ENCODE measurements at regions not wholly inside any gene's neighbourhood (a gene's known extent, or its start where the extent isn't known, plus 50 kb on each side); places are given as distances from the start of the nearest gene placed in this dataset.
A peak's percentile ranks its signal among the peaks of the same experiment; 100 is the strongest.

DNA sequence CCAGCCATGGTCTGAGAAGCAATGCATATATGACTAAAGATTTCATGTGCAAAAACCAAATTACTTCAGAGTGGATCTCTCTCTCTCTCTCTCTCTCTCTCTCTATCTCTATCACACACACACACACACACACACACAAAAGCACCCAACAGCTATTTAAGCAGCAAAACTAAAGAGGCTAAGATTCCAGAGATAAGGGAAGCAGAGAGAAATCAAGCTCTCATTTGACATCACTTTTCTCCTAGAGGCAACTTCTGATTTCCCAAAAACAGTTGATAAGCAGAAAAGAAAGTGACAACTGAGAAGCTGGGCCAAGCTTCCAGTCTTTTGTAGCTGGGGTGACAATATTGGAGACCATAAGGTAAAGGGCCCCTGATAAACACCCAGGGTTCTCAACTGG, 526.0 kb upstream of the NR2F2 start:
- DNase-seq = no peak

- DNase-seq = no peak
Measured at GRCh38 chr15:95812491-95812890, 518.0 kb upstream of the NR2F2 start.

DNA sequence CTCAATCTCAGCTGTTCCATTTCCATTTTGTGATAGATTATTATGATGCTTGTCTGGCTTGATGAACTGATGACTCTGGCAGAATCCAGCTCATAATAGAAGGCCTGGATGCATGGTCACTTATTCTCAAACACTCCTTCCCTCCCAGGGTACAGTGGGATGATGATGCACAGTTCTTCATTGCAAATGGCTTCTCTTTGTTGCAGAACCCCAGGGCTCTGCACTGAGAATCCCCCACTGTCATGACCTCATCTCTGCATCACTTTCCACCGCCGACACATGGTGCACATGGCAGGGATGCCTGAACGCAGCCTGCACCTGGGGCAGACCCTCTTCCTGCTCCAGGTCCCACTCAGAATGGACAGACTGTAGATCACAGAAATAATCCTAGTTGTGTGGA, 515.6 kb upstream of the NR2F2 start:
- no peak for DNase-seq

DNA sequence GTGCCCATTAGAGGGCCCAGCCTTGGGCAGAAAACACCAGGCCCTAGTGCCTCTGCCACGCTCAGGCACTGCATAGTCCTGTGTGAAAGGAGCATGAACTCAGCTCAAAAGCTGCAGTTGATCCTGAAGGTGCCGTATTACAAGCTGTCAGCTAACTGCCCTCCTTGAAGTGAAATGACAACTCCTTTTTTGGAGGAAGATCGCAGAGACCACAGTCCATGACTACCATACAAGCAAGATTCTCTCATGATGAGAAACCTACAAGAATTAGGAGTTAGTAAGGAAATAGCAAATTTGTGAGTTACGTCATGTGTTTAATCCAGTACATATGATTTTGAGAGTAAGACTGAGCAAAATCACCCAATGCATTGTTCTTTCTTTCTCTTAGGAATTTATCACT, 513.9 kb upstream of the NR2F2 start:
- DNase-seq = no peak

DNA sequence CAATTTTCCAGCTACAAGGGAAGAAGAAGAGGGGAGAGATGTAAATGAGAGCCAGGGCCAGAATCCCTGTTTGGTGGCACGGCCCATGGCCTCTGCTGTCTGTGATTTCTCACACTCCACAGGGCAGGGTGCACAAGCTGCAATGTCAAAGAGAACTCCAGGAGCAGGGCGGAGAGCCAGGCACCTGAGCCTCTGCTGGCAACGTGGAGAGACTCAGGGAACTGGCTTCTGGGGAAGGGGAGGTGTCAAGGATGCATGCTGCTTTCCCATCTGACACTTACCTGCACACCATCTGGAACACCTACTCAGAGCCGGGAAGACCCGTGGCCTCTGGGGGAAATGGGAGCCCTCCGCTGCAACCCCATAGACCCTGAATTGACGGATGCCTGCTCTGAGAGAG, 507.5 kb upstream of the NR2F2 start:
- DNase-seq = no peak

DNA sequence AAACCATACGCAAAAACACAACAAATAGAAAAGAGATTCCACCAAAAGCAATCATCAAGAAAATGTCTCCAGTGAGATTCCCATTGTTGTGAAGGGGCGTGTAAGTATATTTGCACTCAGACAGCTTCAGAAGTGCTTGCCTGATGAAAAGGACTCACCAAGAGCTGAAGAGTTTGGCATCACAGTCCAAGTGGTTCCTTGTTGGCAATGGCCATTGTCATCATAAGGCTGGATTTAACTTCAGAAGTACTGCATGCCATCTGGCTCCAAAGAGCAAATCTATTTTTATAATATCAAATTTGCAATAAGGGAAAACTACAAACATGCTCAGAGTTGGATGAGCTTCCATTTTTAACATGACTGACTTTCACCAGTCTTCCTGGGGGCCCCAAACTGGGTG, 505.3 kb upstream of the NR2F2 start:
- DNase-seq = no peak

- no peak for DNase-seq
Measured at GRCh38 chr15:95825671-95826411, 504.7 kb upstream of the NR2F2 start.

DNA sequence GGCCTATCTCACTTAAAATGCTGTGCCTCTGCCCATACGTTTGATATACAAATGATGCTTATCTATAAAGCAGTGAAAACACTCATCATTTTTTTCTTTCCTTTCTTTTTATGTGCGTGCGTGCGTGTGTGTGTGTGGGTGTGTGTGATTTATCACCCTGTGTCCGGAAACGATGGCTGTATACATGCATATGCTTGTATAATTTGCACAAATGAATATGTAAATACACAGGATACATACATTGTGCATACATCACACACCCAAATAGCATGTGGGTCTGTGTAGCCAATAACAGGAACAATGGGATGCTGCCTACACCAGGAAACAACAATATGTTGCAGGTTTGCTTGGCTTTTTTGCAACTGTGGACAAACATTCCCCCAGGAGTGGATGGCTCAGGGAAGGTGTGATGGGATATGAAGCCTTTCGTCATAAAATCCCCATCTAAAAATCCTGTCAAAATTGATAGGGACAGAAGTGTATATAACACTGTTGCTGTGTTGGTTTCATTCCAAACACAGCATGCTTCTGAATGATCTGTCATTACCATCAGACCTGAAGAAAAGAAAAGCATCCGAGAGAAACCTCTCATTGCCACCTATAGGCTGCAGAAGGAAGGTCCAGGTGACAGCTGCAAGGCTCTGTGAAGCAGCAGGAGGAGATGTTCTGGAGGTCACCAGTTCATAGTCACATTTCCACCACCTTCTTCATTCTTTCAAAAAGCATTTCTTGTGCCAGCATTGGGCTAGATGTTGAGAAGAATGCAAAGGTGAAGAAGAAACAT, 503.9 kb upstream of the NR2F2 start:
- DNase-seq = no peak

- DNase-seq = no peak
Measured at GRCh38 chr15:95829062-95829461, 501.4 kb upstream of the NR2F2 start.

DNA sequence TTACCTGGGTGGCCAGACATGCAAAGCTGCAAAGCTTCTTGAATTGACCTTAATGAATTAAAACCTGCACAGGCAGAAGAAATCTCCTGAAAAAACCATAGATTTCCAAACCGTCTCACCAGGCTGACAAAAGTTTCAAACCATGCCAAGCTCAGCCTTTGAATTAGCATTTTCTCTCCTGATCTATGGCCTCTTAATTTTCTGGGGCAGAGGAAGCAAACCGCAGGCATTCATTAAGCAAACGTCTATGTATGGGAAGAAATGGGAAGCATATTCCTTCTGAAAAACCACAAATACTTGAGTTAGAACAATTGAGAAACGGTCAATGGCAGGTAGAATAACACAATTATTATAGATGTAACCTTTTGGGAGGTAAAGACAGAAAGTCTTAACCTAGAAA, 500.2 kb upstream of the NR2F2 start:
- no peak for DNase-seq

GRCh38 chr15:95832668-95833067, 497.8 kb upstream of the NR2F2 start:
- DNase-seq = peak; percentile 12

GRCh38 chr15:95834028-95834804, 496.3 kb upstream of the NR2F2 start:
- no peak for DNase-seq

GRCh38 chr15:95836536-95836935, 494.0 kb upstream of the NR2F2 start:
- DNase-seq = no peak

- no peak for DNase-seq
Measured at GRCh38 chr15:95837341-95838004, 493.0 kb upstream of the NR2F2 start.

DNA sequence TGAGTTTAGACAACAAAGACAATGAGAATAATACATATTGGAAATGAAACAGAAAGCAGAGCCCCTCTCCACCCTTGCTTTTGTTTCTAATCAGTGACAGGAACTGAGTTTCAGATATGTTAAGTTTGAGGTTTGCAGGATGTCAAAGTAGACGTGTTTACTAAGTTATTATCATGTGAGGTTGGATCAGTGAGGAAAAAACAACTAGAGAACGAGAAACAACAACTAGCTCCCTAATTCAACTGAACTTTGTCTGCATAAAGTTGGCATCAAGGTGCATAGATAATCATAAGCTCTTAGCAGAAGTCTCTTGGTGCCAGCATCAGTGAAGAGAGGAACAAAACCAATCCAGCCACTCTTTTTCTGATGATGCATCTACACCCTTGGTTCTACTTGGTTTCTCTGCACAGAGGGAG, 491.1 kb upstream of the NR2F2 start:
- DNase-seq = no peak

DNA sequence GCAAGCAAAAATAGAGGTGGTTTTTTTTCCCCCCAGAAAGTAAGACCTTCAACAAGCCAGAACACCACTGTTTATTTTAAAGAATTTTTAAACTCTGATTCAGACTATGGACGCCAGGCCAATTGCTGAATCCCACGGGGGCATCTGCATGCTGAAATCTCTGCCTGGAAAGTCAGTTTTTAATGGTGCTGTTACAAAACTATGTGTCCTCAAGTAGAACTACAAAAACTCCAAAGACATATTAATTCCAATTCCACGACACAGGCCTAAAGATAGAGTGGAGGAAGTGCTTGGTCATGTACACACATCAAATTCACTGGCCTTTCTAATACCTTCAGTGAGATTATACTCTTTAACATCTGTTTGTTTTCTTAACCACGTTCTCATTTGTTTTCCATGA, 490.5 kb upstream of the NR2F2 start:
- no peak for DNase-seq

DNA sequence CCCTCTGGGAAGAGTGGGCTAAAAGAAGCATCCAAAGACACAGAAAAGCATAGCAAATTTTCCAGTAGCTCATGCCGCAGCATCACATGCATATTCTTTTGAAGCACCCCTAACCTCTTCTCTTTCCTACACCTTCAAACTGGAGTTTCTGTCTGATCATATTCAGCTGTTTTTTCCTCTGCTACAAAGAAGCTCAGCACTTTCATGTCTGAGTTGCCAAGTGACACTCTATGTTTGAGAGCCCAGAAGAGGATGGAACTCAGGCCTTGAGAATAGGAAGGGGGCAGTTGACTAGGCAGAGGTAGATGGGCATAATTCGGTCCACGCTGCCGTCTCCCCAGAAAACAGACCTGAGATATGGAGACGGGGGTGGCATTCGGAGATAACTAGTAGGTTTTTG, 489.6 kb upstream of the NR2F2 start:
- no peak for DNase-seq

GRCh38 chr15:95842576-95842975, 487.9 kb upstream of the NR2F2 start:
- no peak for DNase-seq

DNA sequence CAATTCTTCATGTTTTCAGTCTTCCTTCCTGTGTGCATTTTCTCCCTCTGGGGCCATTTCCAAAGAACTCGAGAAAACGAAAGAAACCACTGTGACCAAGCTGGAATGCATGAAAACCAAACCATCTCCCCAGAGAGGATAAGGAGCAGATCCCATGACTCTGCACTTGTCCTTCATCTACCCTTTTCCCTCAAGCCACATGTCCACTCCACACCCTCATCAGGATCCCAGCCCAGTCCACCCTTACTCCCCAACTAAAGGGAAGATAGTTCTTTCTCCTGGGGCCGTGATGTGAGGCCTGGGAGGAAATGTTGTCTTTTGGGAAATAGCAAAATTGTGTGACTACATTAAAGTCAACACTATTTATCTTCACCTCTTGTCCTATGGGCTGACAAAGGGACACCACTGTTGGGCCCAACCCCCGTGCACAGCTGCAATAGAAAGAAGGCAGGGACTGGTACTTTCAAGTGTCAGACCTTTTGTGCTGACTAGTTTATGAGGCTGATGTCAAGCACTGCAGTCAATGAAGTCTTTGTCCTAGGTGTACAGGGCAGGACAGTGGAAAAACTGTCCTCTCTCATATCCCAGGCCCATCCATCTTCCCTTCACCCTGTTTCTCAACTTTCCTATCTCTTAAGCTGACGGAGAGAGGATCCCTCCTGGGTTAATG, 487.1 kb upstream of the NR2F2 start:
- no peak for DNase-seq

DNA sequence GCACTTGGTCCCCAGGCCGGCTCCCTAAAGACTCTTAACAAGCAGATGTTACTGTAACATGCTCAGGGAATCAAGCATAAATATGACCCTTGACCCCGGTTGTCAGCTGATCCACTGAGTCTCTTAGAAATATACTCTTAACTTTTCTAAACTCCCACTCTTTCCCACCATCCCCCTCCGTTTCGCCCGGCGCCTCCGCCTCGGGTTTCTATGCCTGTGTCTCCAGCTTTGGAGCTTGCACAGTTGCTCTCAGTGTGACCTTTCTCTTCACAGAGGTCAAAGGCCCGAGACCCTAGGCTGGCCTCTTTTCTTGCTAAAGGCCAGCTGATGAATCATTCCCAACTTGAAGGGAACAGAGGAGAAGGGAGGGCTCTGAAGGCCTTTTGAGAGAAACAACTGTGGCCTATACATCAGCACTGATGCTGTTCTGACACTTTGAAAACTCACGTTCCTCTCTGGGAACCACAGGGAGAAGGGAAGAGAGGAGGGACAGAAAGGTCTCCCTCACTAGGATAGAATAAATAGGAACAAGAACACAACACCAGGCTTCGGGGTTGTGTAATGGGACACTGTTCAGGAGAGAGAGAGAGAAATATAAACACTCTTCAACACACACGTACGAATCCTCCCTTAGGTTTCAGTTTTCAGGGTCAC, 484.5 kb upstream of the NR2F2 start:
- DNase-seq = no peak

GRCh38 chr15:95848126-95848525, 482.4 kb upstream of the NR2F2 start:
- DNase-seq = no peak

- no peak for DNase-seq
Measured at GRCh38 chr15:95850837-95851236, 479.7 kb upstream of the NR2F2 start.
